ENCODE measurements at regions not wholly inside any gene's neighbourhood (a gene's known extent, or its start where the extent isn't known, plus 50 kb on each side); places are given as distances from the start of the nearest gene placed in this dataset.

DNA sequence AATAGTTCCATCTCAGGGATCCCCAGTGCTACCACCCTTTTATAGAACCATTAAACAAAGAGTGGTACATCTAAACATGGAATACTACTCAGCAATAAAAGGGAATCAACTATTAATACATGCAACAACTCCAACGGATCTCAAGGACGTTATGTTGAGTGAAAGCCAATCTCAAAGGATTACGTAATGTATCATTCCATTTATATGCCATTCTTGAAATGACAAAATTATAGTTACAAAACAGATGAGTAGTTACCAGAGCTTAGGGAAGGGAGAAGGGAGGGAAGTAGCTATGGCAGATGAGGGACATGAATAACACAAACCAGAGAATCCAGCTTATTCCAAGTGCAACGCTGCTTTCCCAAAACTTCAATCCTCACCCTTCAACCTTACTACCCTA, 69.5 kb downstream of the ACTL7B start:
- no peak overlapping the region for H2BK15ac ChIP-seq (ENCODE audit: low read depth, low read length)

More for the DNA sequence above, 69.5 kb downstream of the ACTL7B start:
- Histone ChIP-seq H3K18ac (ENCODE audit: insufficient read length, low read depth, low read length) (no peak overlapping the region), H3K4ac (ENCODE audit: low read depth, low read length) (no peak overlapping the region), H2AK5ac (ENCODE audit: insufficient read length, low read length) (no peak overlapping the region), H3K9me3 (ENCODE audit: control insufficient read depth, low read depth, low read length) (no peaks in the 10 kb centered on the region), H3K23me2 (ENCODE audit: insufficient read length, low read depth, low read length, poor library complexity, severe bottlenecking) (no peaks in the 10 kb centered on the region), H4K91ac (ENCODE audit: insufficient read length, low read depth, low read length) (no peak overlapping the region), H2BK12ac (ENCODE audit: insufficient read length, low read depth, low read length) (no peak overlapping the region), H3K27ac (ENCODE audit: insufficient read length, low read depth, low read length) (no peak overlapping the region), H3K79me2 (ENCODE audit: insufficient read depth, low read length) (no peaks in the 10 kb centered on the region), H3K4me2 (ENCODE audit: insufficient read depth, insufficient read length, low read length) (no peak overlapping the region), H3K4me1 (ENCODE audit: insufficient read depth, low read length) (peaks cover 2% of the 10 kb centered on the region; the same call in 1 of the 2 replicates), H3K79me1 (ENCODE audit: insufficient read depth, low read depth, low read length, poor library complexity, severe bottlenecking) (no peaks in the 10 kb centered on the region), H3K56ac (ENCODE audit: insufficient read length, low read depth, low read length) (no peak overlapping the region), H4K5ac (ENCODE audit: insufficient read length, low read depth, low read length) (no peak overlapping the region), H2BK120ac (ENCODE audit: low read depth, low read length, poor library complexity, severe bottlenecking) (no peak overlapping the region), H3K23ac (ENCODE audit: insufficient read length, low read depth, low read length) (no peak overlapping the region), H4K8ac (replicated peaks; ENCODE audit: insufficient read length, low read depth, low read length) (no peak overlapping the region), H3K14ac (ENCODE audit: insufficient read depth, low read length) (no peak overlapping the region), H3K9ac (ENCODE audit: extremely low read depth, insufficient read length, low read length) (no peak overlapping the region), H2BK5ac (ENCODE audit: insufficient read length, low read length) (no peak overlapping the region), H3K27me3 (ENCODE audit: insufficient read depth, low read length) (no peaks in the 10 kb centered on the region), H4K20me1 (ENCODE audit: control insufficient read depth, insufficient read depth, insufficient read length) (no peaks in the 10 kb centered on the region), H2BK20ac (ENCODE audit: low read depth, low read length, poor library complexity, severe bottlenecking) (no peak overlapping the region), H3T11ph (ENCODE audit: low read length) (no peak overlapping the region), H2AFZ (ENCODE audit: low read length) (no peak overlapping the region)
- DNase-seq = no peak
- H3K27me3 Mint-ChIP-seq (ENCODE audit: low read depth) = 0 out of 2 replicates have a peak, but pooled peaks cover 2% of the 10 kb centered on the region
- H3K9me3 Mint-ChIP-seq = peaks cover 0 to 6% of the 10 kb centered on the region in 2 experiments; a peak in 2 of 5 replicates
- TF ChIP-seq, protein P1, sequence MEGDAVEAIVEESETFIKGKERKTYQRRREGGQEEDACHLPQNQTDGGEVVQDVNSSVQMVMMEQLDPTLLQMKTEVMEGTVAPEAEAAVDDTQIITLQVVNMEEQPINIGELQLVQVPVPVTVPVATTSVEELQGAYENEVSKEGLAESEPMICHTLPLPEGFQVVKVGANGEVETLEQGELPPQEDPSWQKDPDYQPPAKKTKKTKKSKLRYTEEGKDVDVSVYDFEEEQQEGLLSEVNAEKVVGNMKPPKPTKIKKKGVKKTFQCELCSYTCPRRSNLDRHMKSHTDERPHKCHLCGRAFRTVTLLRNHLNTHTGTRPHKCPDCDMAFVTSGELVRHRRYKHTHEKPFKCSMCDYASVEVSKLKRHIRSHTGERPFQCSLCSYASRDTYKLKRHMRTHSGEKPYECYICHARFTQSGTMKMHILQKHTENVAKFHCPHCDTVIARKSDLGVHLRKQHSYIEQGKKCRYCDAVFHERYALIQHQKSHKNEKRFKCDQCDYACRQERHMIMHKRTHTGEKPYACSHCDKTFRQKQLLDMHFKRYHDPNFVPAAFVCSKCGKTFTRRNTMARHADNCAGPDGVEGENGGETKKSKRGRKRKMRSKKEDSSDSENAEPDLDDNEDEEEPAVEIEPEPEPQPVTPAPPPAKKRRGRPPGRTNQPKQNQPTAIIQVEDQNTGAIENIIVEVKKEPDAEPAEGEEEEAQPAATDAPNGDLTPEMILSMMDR (conservative IDR thresholded peaks at IDR 0.05) = no peak
- WGBS (ENCODE audit: extremely low coverage, insufficient read length, low lambda C conversion rate) = no CpG with 5 or more reads among the region's 4 CpGs
- H3K27ac Mint-ChIP-seq = no peak overlapping the region; a peak in 1 of 7 replicates
- H3K4me3 Mint-ChIP-seq = no peak overlapping the region
- peaks cover 0 to 7% (median 0%) of the 10 kb centered on the region in 3 experiments; a peak in 2 of 7 replicates for H3K36me3 Mint-ChIP-seq (ENCODE audit: insufficient read depth in 1 of 3, low read depth in 3 of 3)
- peaks cover 23 to 34% of the 10 kb centered on the region in 2 experiments for H3K4me1 Mint-ChIP-seq
